Stimulated activated CD8-positive, alpha-beta memory T cell treated with anti-CD3 and anti-CD28 coated beads, Interleukin-15, amount 100 ng/mL, for 1 hour (primary cell): ENCODE measurements at regions not wholly inside any gene's neighbourhood (a gene's known extent, or its start where the extent isn't known, plus 50 kb on each side); places are given as distances from the start of the nearest gene placed in this dataset.
"Not testable (repeated sequence)": the region's sequence is repeated elsewhere in the genome, so short reads cannot be mapped to it uniquely, and the experiment has no call there.

Experiments used
- DNase-seq: peaks from one replicate; pipeline ENCODE4 v3.0.0-alpha.2; 2020; ENCODE audit warnings: low read depth

- DNase-seq, result no peak
These were observed 513.0 kb downstream of the IRS2 start for GRCh38 chr13:109273326-109273751.

- no peak for DNase-seq
These were observed 513.6 kb downstream of the IRS2 start for GRCh38 chr13:109272595-109273325.

- DNase-seq, result no peak
These were observed 514.5 kb downstream of the IRS2 start for GRCh38 chr13:109271555-109272541.

GRCh38 chr13:109271061-109271460 lies 515.3 kb downstream of the IRS2 start:
- no peak for DNase-seq

GRCh38 chr13:109269381-109269780 lies 517.0 kb downstream of the IRS2 start:
- not testable (repeated sequence) for DNase-seq

GRCh38 chr13:109268492-109268891 lies 517.9 kb downstream of the IRS2 start:
- DNase-seq, result not testable (repeated sequence)

GRCh38 chr13:109267400-109267799 lies 519.0 kb downstream of the IRS2 start:
- DNase-seq, result not testable (repeated sequence)

GRCh38 chr13:109265438-109265742 lies 521.0 kb downstream of the IRS2 start:
- DNase-seq, result not testable (repeated sequence)

- not testable (repeated sequence) for DNase-seq
These were observed 521.6 kb downstream of the IRS2 start for GRCh38 chr13:109264603-109265437.

GRCh38 chr13:109257761-109258157 lies 528.6 kb downstream of the IRS2 start:
- not testable (repeated sequence) for DNase-seq
